Gastroesophageal sphincter (tissue), 4 donors: ENCODE measurements at regions not wholly inside any gene's neighbourhood (a gene's known extent, or its start where the extent isn't known, plus 50 kb on each side); places are given as distances from the start of the nearest gene placed in this dataset.

Experiments
- ATAC-seq: fragments of 150-250 bp; one replicate; pipeline ENCODE4 v1.9.1; 2016; ENCODE audit warnings: mild to moderate bottlenecking, moderate library complexity
- H3K27ac ChIP-seq, 4 donors: fragments of 200-600 bp; sonication (generic) in 3 of 4; 1 replicate in 3 of 4; 2 replicates in 1 of 4; pipeline ENCODE4 v1.5.1; 2016 to 2019
- H3K27me3 ChIP-seq: fragments of 200-600 bp; sonication (generic); one replicate; pipeline ENCODE4 v1.5.1; 2019
- H3K36me3 ChIP-seq, 2 donors: fragments of 200-600 bp; sonication (generic); one replicate each; pipeline ENCODE4 v1.5.1; 2019; ENCODE audit warnings: control low read depth in 1 of 2
- H3K4me1 ChIP-seq, 3 donors: fragments of 200-600 bp; sonication (generic); 1 replicate in 2 of 3; 2 replicates in 1 of 3; pipeline ENCODE4 v1.5.1; 2016 to 2019; ENCODE audit warnings: control low read depth in 2 of 3
- H3K4me3 ChIP-seq, 2 donors: fragments of 200-600 bp; sonication (generic); one replicate each; pipeline ENCODE4 v1.5.1; 2019; ENCODE audit warnings: mild to moderate bottlenecking in 1 of 2, moderate library complexity in 1 of 2
- H3K9me3 ChIP-seq, 3 donors: fragments of 200-600 bp; sonication (generic); one replicate each; pipeline ENCODE4 v1.5.1; 2017 to 2019; ENCODE audit warnings: control low read depth in 2 of 3
- EP300 ChIP-seq: sonication (generic); formaldehyde crosslinking; IDR thresholded peaks from one replicate; pipeline ENCODE4 v1.6.1; 2017; ENCODE audit warnings: antibody characterized with exemption, mild to moderate bottlenecking
- POLR2A ChIP-seq, 2 donors: fragments of 450-650 bp; IDR thresholded peaks; one replicate each; pipeline ENCODE4 v1.6.1; 2017; ENCODE audit warnings: antibody characterized with exemption in 2 of 2, mild to moderate bottlenecking in 2 of 2, moderate library complexity in 1 of 2
- POLR2AphosphoS5 ChIP-seq: sonication (generic); formaldehyde crosslinking; IDR thresholded peaks from one replicate; pipeline ENCODE4 v1.6.1; 2017; ENCODE audit warnings: antibody characterized with exemption
- WGBS, 2 donors: methylation state at CpG; one replicate each; pipeline ENCODE4 v1.1.5; 2018; ENCODE audit warnings: low coverage in 1 of 2; 5-methylcytosine and 5-hydroxymethylcytosine counted together
- TF ChIP-seq, protein P1 (sequence below), 4 experiments: fragments of 200-600 bp in 2 of 4; fragments of 450-650 bp in 2 of 4; sonication (generic) in 1 of 4; IDR thresholded peaks; one replicate each; pipeline ENCODE4 v1.5.1; 2017 to 2019; ENCODE audit warnings: antibody characterized with exemption in 4 of 4, mild to moderate bottlenecking in 2 of 4, moderate library complexity in 2 of 4

DNA sequence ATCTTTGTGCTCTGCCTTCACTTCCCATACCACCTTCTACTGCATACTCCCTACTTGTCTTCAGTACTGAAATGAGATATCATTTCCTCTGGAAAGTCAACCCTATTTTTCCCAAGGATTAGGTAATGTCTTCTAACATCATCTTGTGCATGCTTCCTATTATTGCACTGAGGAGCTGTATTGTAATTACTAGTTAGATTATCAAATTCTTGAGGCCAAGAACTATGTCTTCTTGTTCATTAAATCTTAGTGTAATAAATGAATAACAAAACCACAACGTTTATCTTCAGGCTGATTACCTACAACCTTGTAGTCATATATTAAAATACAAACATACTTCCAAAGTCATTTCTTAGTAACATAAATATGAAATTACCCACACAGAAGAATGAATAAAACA, 87.9 kb upstream of the POU5F2 start:
- Histone ChIP-seq H3K9me3 (peaks cover 0 to 8% (median 0%) of the 10 kb centered on the region in 3 donors), H3K27me3 (no peaks in the 10 kb centered on the region), H3K27ac (no peak overlapping the region), H3K4me1 (no peaks in the 10 kb centered on the region), H3K4me3 (no peak overlapping the region), H3K36me3 (no peaks in the 10 kb centered on the region)
- 63 to 71% methylated on average over 1 of the region's 1 CpG for WGBS, 2 donors
- ATAC-seq = no peak
- TF ChIP-seq, protein P1, sequence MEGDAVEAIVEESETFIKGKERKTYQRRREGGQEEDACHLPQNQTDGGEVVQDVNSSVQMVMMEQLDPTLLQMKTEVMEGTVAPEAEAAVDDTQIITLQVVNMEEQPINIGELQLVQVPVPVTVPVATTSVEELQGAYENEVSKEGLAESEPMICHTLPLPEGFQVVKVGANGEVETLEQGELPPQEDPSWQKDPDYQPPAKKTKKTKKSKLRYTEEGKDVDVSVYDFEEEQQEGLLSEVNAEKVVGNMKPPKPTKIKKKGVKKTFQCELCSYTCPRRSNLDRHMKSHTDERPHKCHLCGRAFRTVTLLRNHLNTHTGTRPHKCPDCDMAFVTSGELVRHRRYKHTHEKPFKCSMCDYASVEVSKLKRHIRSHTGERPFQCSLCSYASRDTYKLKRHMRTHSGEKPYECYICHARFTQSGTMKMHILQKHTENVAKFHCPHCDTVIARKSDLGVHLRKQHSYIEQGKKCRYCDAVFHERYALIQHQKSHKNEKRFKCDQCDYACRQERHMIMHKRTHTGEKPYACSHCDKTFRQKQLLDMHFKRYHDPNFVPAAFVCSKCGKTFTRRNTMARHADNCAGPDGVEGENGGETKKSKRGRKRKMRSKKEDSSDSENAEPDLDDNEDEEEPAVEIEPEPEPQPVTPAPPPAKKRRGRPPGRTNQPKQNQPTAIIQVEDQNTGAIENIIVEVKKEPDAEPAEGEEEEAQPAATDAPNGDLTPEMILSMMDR (IDR thresholded peaks at IDR 0.05) = no peak
- TF ChIP-seq POLR2A (IDR thresholded peaks at IDR 0.05) (no peak), POLR2AphosphoS5 (no peak), EP300 (no peak)

DNA sequence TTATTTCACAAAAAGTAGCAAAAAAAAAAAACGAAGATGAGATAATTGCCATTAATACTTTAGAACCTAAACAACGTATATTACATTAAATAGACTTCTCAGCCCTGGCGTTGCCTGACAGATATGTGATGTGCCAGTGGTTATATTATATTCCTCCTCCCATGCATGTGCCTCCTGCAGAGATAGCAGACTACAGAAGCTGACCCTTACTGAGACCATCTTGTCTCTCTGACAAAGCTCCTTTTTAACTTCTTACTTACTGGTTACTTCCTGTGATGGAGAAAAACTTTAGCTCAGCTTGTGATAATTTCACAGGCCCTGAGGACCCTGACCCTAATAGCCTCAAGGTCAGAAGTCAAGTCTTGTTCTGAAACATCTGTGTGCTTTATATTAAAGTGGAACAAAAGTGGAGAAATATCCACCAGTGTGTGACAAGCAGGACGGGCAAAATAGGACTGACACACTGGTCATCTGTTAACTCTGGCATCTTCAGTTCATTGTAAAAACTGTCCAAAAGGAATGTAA, 80.6 kb upstream of the POU5F2 start:
- WGBS, 2 donors = 80 to 81% methylated on average over 4 of the region's 4 CpGs
- no peak for ATAC-seq

DNA sequence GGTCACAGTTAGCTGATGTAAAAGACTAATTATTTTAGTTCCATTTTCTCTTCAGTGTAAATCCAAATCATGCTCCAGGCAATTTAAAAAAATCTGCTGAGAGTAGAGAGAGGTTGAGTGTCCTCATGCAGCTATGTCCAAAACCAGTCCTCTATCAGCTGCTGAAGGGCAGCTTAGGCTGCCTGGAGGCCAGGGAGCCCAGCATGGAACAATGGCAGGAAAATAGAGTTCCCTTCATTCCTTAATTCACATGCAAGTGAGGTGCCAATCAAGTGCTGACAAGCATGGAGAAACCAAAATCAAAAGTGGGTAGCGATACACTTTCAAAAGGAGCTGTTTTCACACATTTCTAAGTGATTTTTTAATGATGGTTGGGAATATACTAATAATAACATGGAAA, 78.3 kb upstream of the POU5F2 start:
- TF ChIP-seq POLR2AphosphoS5 = no peak
- no peak for TF ChIP-seq EP300
- no peak for TF ChIP-seq POLR2A (IDR thresholded peaks at IDR 0.05)
- TF ChIP-seq, protein P1 (IDR thresholded peaks at IDR 0.05) = no peak
- H3K27me3 ChIP-seq = no peaks in the 10 kb centered on the region
- H3K9me3 ChIP-seq = no peaks in the 10 kb centered on the region
- no peaks in the 10 kb centered on the region for H3K4me1 ChIP-seq
- ATAC-seq = no peak
- no peak overlapping the region for H3K4me3 ChIP-seq
- 72 to 100% methylated on average over 1 of the region's 1 CpG for WGBS, 2 donors
- peaks cover 0 to 3% of the 10 kb centered on the region in 2 donors for H3K36me3 ChIP-seq
- no peak overlapping the region for H3K27ac ChIP-seq

More for the DNA sequence above, 80.6 kb upstream of the POU5F2 start:
- no peak overlapping the region for H3K4me3 ChIP-seq
- H3K4me1 ChIP-seq = no peaks in the 10 kb centered on the region
- H3K27ac ChIP-seq = no peak overlapping the region
- TF ChIP-seq POLR2AphosphoS5 (no peak), POLR2A (IDR thresholded peaks at IDR 0.05) (no peak), EP300 (no peak)
- TF ChIP-seq, protein P1 (IDR thresholded peaks at IDR 0.05) = no peak
- H3K27me3 ChIP-seq = no peaks in the 10 kb centered on the region
- peaks cover 0 to 3% (median 0%) of the 10 kb centered on the region in 3 donors for H3K9me3 ChIP-seq
- no peaks in the 10 kb centered on the region for H3K36me3 ChIP-seq

DNA sequence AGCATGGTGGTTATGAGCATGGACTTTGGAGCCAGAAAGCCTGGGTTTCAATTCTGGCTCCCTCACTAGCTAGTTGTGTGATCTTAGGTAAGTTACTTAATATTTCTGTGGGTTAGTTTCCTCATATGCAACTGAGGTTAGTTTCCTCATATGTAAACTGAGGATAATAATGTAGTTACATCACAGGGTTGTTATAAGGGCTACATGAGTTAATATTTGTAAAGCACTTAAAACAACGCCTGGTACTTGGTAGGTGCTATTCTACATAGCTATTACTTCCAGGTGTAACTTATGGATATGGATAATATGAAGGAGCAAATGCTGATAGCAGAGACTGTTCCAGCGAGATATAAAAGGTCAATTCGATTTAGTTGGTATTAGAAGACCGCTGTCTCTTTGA, 69.4 kb upstream of the POU5F2 start:
- Histone ChIP-seq H3K4me1 (no peaks in the 10 kb centered on the region), H3K27ac (no peak overlapping the region), H3K27me3 (no peaks in the 10 kb centered on the region), H3K36me3 (peaks cover 0 to 5% of the 10 kb centered on the region in 2 donors), H3K9me3 (no peaks in the 10 kb centered on the region), H3K4me3 (no peak overlapping the region)
- TF ChIP-seq EP300 (no peak), POLR2AphosphoS5 (no peak), POLR2A (IDR thresholded peaks at IDR 0.05) (no peak)
- TF ChIP-seq, protein P1 (IDR thresholded peaks at IDR 0.05) = no peak
- 93 to 97% methylated on average over 4 of the region's 4 CpGs for WGBS, 2 donors
- ATAC-seq = no peak

DNA sequence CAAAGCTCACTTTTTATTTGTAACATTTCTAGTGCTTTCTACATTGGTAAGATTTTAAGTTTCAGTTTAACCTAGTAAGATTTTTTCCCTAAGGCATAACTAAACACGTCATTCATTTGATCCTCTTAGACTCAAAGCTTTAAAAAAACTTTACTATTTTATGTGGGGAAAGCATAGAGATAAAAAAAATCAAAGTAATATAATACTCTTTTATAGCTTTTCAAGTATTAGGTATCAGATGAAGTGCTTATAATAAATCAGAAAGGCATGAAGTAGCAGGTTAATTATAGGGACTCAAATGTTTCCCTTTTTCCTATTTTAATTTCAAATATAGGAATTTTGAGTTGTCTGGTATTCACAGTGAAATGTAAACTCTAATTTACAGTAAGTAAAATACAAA, 68.0 kb upstream of the POU5F2 start:
- Histone ChIP-seq H3K4me3 (no peak overlapping the region), H3K4me1 (no peaks in the 10 kb centered on the region), H3K36me3 (no peaks in the 10 kb centered on the region), H3K9me3 (no peaks in the 10 kb centered on the region), H3K27me3 (no peaks in the 10 kb centered on the region), H3K27ac (no peak overlapping the region)
- TF ChIP-seq POLR2AphosphoS5 = no peak
- TF ChIP-seq POLR2A (IDR thresholded peaks at IDR 0.05) = no peak
- TF ChIP-seq, protein P1 (IDR thresholded peaks at IDR 0.05) = no peak
- no peak for TF ChIP-seq EP300
- ATAC-seq = no peak
- 79 to 100% methylated on average over 1 of the region's 1 CpG for WGBS, 2 donors
